GM21423 (cell line): ENCODE measurements at regions not wholly inside any gene's neighbourhood (a gene's known extent, or its start where the extent isn't known, plus 50 kb on each side); places are given as distances from the start of the nearest gene placed in this dataset.
"Not testable (repeated sequence)": the region's sequence is repeated elsewhere in the genome, so short reads cannot be mapped to it uniquely, and the experiment has no call there.

Source experiments
- ATAC-seq: cut with Tn5 transposase; IDR thresholded peaks from one replicate; pipeline ENCODE4 v1.9.1; 2021; ENCODE audit warnings: mild to moderate bottlenecking, moderate library complexity; ENCODE audit not compliant: unreplicated experiment

GRCh38 chr3:69491975-69492374 is 106.1 kb upstream of the FRMD4B start:
- ATAC-seq, result no peak

- ATAC-seq, result no peak
These were observed 105.1 kb upstream of the FRMD4B start for GRCh38 chr3:69490971-69491370.

GRCh38 chr3:69490235-69490634 is 104.3 kb upstream of the FRMD4B start:
- no peak for ATAC-seq

- no peak for ATAC-seq
These were observed 102.1 kb upstream of the FRMD4B start for GRCh38 chr3:69488026-69488425.

- ATAC-seq, result no peak
These were observed 99.6 kb upstream of the FRMD4B start for GRCh38 chr3:69485489-69485888.

GRCh38 chr3:69484507-69485393 is 98.9 kb upstream of the FRMD4B start:
- no peak for ATAC-seq

GRCh38 chr3:69483449-69483848 is 97.6 kb upstream of the FRMD4B start:
- ATAC-seq, result no peak

- ATAC-seq, result not testable (repeated sequence)
These were observed 95.1 kb upstream of the FRMD4B start for GRCh38 chr3:69480986-69481385.

- ATAC-seq, result no peak
These were observed 88.3 kb upstream of the FRMD4B start for GRCh38 chr3:69474186-69474585.

- no peak for ATAC-seq
These were observed 86.2 kb upstream of the FRMD4B start for GRCh38 chr3:69472093-69472492.

- ATAC-seq, result no peak
These were observed 77.6 kb upstream of the FRMD4B start for GRCh38 chr3:69463531-69463930.

GRCh38 chr3:69462826-69463100 is 76.9 kb upstream of the FRMD4B start:
- ATAC-seq, result no peak

- no peak for ATAC-seq
These were observed 76.3 kb upstream of the FRMD4B start for GRCh38 chr3:69462022-69462825.

GRCh38 chr3:69460034-69460433 is 74.1 kb upstream of the FRMD4B start:
- no peak for ATAC-seq

- no peak for ATAC-seq
These were observed 73.0 kb upstream of the FRMD4B start for GRCh38 chr3:69458803-69459365.

- no peak for ATAC-seq
These were observed 70.7 kb upstream of the FRMD4B start for GRCh38 chr3:69456631-69457030.

- no peak for ATAC-seq
These were observed 68.4 kb upstream of the FRMD4B start for GRCh38 chr3:69454204-69454787.

GRCh38 chr3:69452295-69452694 is 66.4 kb upstream of the FRMD4B start:
- ATAC-seq, result no peak

GRCh38 chr3:69451594-69451993 is 65.7 kb upstream of the FRMD4B start:
- no peak for ATAC-seq

- ATAC-seq, result no peak
These were observed 63.0 kb upstream of the FRMD4B start for GRCh38 chr3:69448877-69449276.

GRCh38 chr3:69446402-69447072 is 60.6 kb upstream of the FRMD4B start:
- ATAC-seq, result no peak
